Prostate gland (tissue), 2 donors: ENCODE measurements at regions not wholly inside any gene's neighbourhood (a gene's known extent, or its start where the extent isn't known, plus 50 kb on each side); places are given as distances from the start of the nearest gene placed in this dataset.
"Not testable (repeated sequence)": the region's sequence is repeated elsewhere in the genome, so short reads cannot be mapped to it uniquely, and the experiment has no call there.

Source experiments
- POLR2A ChIP-seq: fragments of 450-650 bp; IDR thresholded peaks from one replicate; pipeline ENCODE4 v1.6.1; 2016; ENCODE audit warnings: antibody characterized with exemption, mild to moderate bottlenecking
- POLR2AphosphoS5 ChIP-seq: sonication (generic); formaldehyde crosslinking; IDR thresholded peaks from one replicate; pipeline ENCODE4 v1.6.1; 2017; ENCODE audit warnings: antibody characterized with exemption
- TF ChIP-seq, protein P1 (sequence below), 4 experiments: fragments of 200-600 bp in 2 of 4; fragments of 450-650 bp in 2 of 4; sonication (generic) in 2 of 4; IDR thresholded peaks; 1 replicate in 3 of 4; 2 replicates in 1 of 4; pipeline ENCODE4 v1.5.1; 2016 to 2019; ENCODE audit warnings: antibody characterized with exemption in 4 of 4, mild to moderate bottlenecking in 2 of 4, moderate library complexity in 2 of 4

DNA sequence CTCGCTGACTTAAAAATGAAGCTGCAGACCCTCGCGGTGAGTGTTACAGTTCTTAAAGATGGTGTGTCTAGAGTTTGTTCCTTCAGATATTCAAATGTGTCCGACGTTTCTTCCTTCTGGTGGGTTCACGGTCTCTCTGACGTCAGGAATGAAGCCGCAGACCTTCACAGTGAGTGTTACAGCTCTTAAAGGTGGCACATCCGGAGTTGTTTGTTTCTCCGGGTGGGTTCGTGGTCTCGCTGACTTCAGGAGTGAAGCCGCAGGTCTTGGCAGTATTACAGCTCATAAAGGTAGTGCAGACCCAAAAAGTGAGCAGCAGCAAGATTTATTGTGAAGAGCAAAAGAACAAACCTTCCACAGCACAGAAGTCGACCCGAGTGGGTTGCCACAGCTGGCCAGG, 316.1 kb downstream of the SIPA1L2 start:
- TF ChIP-seq, protein P1, sequence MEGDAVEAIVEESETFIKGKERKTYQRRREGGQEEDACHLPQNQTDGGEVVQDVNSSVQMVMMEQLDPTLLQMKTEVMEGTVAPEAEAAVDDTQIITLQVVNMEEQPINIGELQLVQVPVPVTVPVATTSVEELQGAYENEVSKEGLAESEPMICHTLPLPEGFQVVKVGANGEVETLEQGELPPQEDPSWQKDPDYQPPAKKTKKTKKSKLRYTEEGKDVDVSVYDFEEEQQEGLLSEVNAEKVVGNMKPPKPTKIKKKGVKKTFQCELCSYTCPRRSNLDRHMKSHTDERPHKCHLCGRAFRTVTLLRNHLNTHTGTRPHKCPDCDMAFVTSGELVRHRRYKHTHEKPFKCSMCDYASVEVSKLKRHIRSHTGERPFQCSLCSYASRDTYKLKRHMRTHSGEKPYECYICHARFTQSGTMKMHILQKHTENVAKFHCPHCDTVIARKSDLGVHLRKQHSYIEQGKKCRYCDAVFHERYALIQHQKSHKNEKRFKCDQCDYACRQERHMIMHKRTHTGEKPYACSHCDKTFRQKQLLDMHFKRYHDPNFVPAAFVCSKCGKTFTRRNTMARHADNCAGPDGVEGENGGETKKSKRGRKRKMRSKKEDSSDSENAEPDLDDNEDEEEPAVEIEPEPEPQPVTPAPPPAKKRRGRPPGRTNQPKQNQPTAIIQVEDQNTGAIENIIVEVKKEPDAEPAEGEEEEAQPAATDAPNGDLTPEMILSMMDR (IDR thresholded peaks at IDR 0.05) = not testable (repeated sequence)
- not testable (repeated sequence) for TF ChIP-seq POLR2A, POLR2AphosphoS5
